ENCODE measurements at regions not wholly inside any gene's neighbourhood (a gene's known extent, or its start where the extent isn't known, plus 50 kb on each side); places are given as distances from the start of the nearest gene placed in this dataset.

- no peaks in the 10 kb centered on the region for H3K79me2 ChIP-seq (replicated peaks; ENCODE audit: insufficient read depth, low read length)
- H3F3A ChIP-seq (ENCODE audit: insufficient read depth, low read length, poor library complexity, severe bottlenecking) = no peaks in the 10 kb centered on the region
- H3K9me2 ChIP-seq (ENCODE audit: insufficient read depth, low read length) = no peaks in the 10 kb centered on the region
- H4K20me1 ChIP-seq (ENCODE audit: insufficient read depth) = no peaks in the 10 kb centered on the region
- no peak overlapping the region for H3K9ac ChIP-seq (ENCODE audit: low read length)
- no peak overlapping the region for H3K27ac ChIP-seq (ENCODE audit: low read length)
- no peaks in the 10 kb centered on the region for H3K27me3 ChIP-seq (ENCODE audit: insufficient read depth, low read depth, low read length)
- H2AFZ ChIP-seq (ENCODE audit: low read depth, low read length) = no peak overlapping the region
- no peaks in the 10 kb centered on the region for H3K9me3 ChIP-seq (ENCODE audit: low read length)
- H3K4me3 ChIP-seq (ENCODE audit: low read length) = no peak overlapping the region
- no peak overlapping the region for H3K4me2 ChIP-seq (ENCODE audit: low read length)
- TF ChIP-seq REST (IDR thresholded peaks at IDR 0.05; ENCODE audit: borderline replicate concordance) (no peak), POLR2AphosphoS5 (IDR thresholded peaks at IDR 0.05) (no peak), RAD21 (conservative IDR thresholded peaks at IDR 0.05) (no peak), TAF1 (IDR thresholded peaks at IDR 0.05; ENCODE audit: low read depth) (no peak), EZH2 (IDR thresholded peaks at IDR 0.05; ENCODE audit: borderline replicate concordance, insufficient read depth, low read length, poor library complexity, severe bottlenecking) (no peak), EP300 (conservative IDR thresholded peaks at IDR 0.05; ENCODE audit: poor library complexity, severe bottlenecking) (no peak), SMC3 (conservative IDR thresholded peaks at IDR 0.05; ENCODE audit: poor library complexity) (no peak), MXI1 (conservative IDR thresholded peaks at IDR 0.05; ENCODE audit: poor library complexity, severe bottlenecking) (no peak)
- TF ChIP-seq, protein P1, sequence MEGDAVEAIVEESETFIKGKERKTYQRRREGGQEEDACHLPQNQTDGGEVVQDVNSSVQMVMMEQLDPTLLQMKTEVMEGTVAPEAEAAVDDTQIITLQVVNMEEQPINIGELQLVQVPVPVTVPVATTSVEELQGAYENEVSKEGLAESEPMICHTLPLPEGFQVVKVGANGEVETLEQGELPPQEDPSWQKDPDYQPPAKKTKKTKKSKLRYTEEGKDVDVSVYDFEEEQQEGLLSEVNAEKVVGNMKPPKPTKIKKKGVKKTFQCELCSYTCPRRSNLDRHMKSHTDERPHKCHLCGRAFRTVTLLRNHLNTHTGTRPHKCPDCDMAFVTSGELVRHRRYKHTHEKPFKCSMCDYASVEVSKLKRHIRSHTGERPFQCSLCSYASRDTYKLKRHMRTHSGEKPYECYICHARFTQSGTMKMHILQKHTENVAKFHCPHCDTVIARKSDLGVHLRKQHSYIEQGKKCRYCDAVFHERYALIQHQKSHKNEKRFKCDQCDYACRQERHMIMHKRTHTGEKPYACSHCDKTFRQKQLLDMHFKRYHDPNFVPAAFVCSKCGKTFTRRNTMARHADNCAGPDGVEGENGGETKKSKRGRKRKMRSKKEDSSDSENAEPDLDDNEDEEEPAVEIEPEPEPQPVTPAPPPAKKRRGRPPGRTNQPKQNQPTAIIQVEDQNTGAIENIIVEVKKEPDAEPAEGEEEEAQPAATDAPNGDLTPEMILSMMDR (IDR thresholded peaks at IDR 0.05; ENCODE audit: poor library complexity, severe bottlenecking) = no peak
- H3K36me3 ChIP-seq (ENCODE audit: insufficient read depth, low read length) = no peaks in the 10 kb centered on the region
Measured at GRCh38 chr11:71332046-71332445, 79.7 kb upstream of the SHANK2 start.

GRCh38 chr11:71331631-71332030 lies 79.3 kb upstream of the SHANK2 start:
- H4K20me1 ChIP-seq (ENCODE audit: insufficient read depth) = no peaks in the 10 kb centered on the region
- H3K9me2 ChIP-seq (ENCODE audit: insufficient read depth, low read length) = no peaks in the 10 kb centered on the region
- TF ChIP-seq RAD21 (conservative IDR thresholded peaks at IDR 0.05) (no peak), POLR2AphosphoS5 (IDR thresholded peaks at IDR 0.05) (no peak), EP300 (conservative IDR thresholded peaks at IDR 0.05; ENCODE audit: poor library complexity, severe bottlenecking) (no peak), MXI1 (conservative IDR thresholded peaks at IDR 0.05; ENCODE audit: poor library complexity, severe bottlenecking) (no peak), EZH2 (IDR thresholded peaks at IDR 0.05; ENCODE audit: borderline replicate concordance, insufficient read depth, low read length, poor library complexity, severe bottlenecking) (no peak)
- H2AFZ ChIP-seq (ENCODE audit: low read depth, low read length) = no peak overlapping the region
- H3K9ac ChIP-seq (ENCODE audit: low read length) = no peak overlapping the region
- H3K4me2 ChIP-seq (ENCODE audit: low read length) = no peak overlapping the region
- H3F3A ChIP-seq (ENCODE audit: insufficient read depth, low read length, poor library complexity, severe bottlenecking) = no peaks in the 10 kb centered on the region
- H3K36me3 ChIP-seq (ENCODE audit: insufficient read depth, low read length) = no peaks in the 10 kb centered on the region
- H3K79me2 ChIP-seq (replicated peaks; ENCODE audit: insufficient read depth, low read length) = no peaks in the 10 kb centered on the region
- H3K27me3 ChIP-seq (ENCODE audit: insufficient read depth, low read depth, low read length) = no peaks in the 10 kb centered on the region
- no peak overlapping the region for H3K27ac ChIP-seq (ENCODE audit: low read length)
- no peaks in the 10 kb centered on the region for H3K9me3 ChIP-seq (ENCODE audit: low read length)
- no peak overlapping the region for H3K4me3 ChIP-seq (ENCODE audit: low read length)
